GM12878 (cell line): ENCODE measurements at regions not wholly inside any gene's neighbourhood (a gene's known extent, or its start where the extent isn't known, plus 50 kb on each side); places are given as distances from the start of the nearest gene placed in this dataset.

Experiments used
- ATAC-seq: fragments of 200-7000 bp; cut with Tn5 transposase; 3 replicates; pipeline ENCODE4 v1.9.1; 2020; ENCODE audit warnings: mild to moderate bottlenecking, moderate library complexity
- BruUV-seq: library from RNA; stranded (reverse); fragments of 400-500 nt; replicated peaks from 2 replicates; lab custom pipeline; 2021; lab: Mats Ljungman, UMichigan
- CTCF ChIA-PET: fragments of 300-600 bp; sonication (Branson Sonifier 250); formaldehyde crosslinking; extraction: SDS; loops from one replicate; lab custom pipeline; 2021; ENCODE audit warnings: inconsistent platforms; lab: Yijun Ruan, JAX
- POLR2A ChIA-PET: fragments of 350-600 bp; formaldehyde crosslinking; extraction: SDS; loops from one replicate; lab custom pipeline; 2021; ENCODE audit warnings: inconsistent platforms; lab: Charles Lee
- RAD21 ChIA-PET: fragments of 300-600 bp; sonication (Branson Sonifier 250); formaldehyde crosslinking; loops from one replicate; lab custom pipeline; 2023; ENCODE audit warnings: antibody characterized with exemption; ENCODE audit not compliant: unreplicated experiment; lab: Charles Lee
- SMC1A ChIA-PET: fragments of 300-600 bp; sonication (Branson Sonifier 250); formaldehyde crosslinking; loops from one replicate; lab custom pipeline; 2023; ENCODE audit not compliant: unreplicated experiment, uncharacterized antibody; lab: Charles Lee
- DNase-seq: peaks from one replicate; pipeline ENCODE4 v3.0.0-alpha.2; 2011; ENCODE audit warnings: low read depth, low spot score
- FAIRE-seq: peaks from 3 replicates; lab custom pipeline; 2011; peaks lifted over from hg19 to GRCh38; lab: Jason Lieb, UNC
- H2AFZ ChIP-seq: 2 replicates; pipeline ENCODE4 v1.6.0; 2011; ENCODE audit warnings: low read depth, low read length, control low read depth; ENCODE audit not compliant: control insufficient read depth
- H3K27ac ChIP-seq: 2 replicates; pipeline ENCODE4 v1.5.1; 2011; ENCODE audit warnings: control low read depth; ENCODE audit not compliant: control insufficient read depth, insufficient read depth
- H3K27me3 ChIP-seq, 2 experiments: replicated peaks in 1 of 2; 2 replicates each; pipeline versions ENCODE4 v1.6.0 to v1.6.1; 2011; ENCODE audit warnings: low read length in 1 of 2; ENCODE audit not compliant: control insufficient read depth in 2 of 2, insufficient read depth in 2 of 2
- H3K36me3 ChIP-seq, 2 experiments: 2 replicates each; pipeline ENCODE4 v1.5.1; 2011; ENCODE audit warnings: low read length in 1 of 2; ENCODE audit not compliant: control insufficient read depth in 2 of 2, insufficient read depth in 2 of 2
- H3K4me1 ChIP-seq: 2 replicates; pipeline ENCODE4 v1.6.1; 2011; ENCODE audit warnings: mild to moderate bottlenecking, low read length, moderate library complexity, mixed read lengths; ENCODE audit not compliant: control insufficient read depth, insufficient read depth
- H3K4me2 ChIP-seq: 2 replicates; pipeline ENCODE4 v1.6.0; 2011; ENCODE audit warnings: control low read depth; ENCODE audit not compliant: control insufficient read depth, insufficient read depth
- H3K4me3 ChIP-seq: fragments of 200-600 bp; sonication (generic); 2 replicates; pipeline ENCODE4 v1.5.1; 2016
- H3K79me2 ChIP-seq: 2 replicates; pipeline ENCODE4 v1.6.0; 2011; ENCODE audit warnings: low read length; ENCODE audit not compliant: control insufficient read depth, insufficient read depth
- H3K9ac ChIP-seq: 2 replicates; pipeline ENCODE4 v1.8.0; 2011; ENCODE audit warnings: low read length, control low read depth, mixed read lengths; ENCODE audit not compliant: control insufficient read depth, insufficient read depth
- H3K9me3 ChIP-seq: replicated peaks from 3 replicates; pipeline ENCODE4 v1.5.1; 2011; ENCODE audit warnings: mild to moderate bottlenecking, low read length; ENCODE audit not compliant: control insufficient read depth, insufficient read depth
- H4K20me1 ChIP-seq: 2 replicates; pipeline ENCODE4 v1.6.0; 2011; ENCODE audit not compliant: control insufficient read depth, insufficient read depth
- ATF7 ChIP-seq: fragments of 450-650 bp; IDR thresholded peaks from 2 replicates; pipeline ENCODE4 v1.6.1; 2016; ENCODE audit warnings: low read depth, mild to moderate bottlenecking
- BHLHE40 ChIP-seq, 2 experiments: fragments of 450-650 bp in 1 of 2; IDR thresholded peaks; 2 replicates each; pipeline ENCODE4 v1.6.1; 2011 to 2017; ENCODE audit warnings: low read depth in 2 of 2, borderline replicate concordance in 1 of 2, improper control_type of control experiment in 1 of 2, low read length in 1 of 2, mild to moderate bottlenecking in 1 of 2
- CBX5 ChIP-seq: sonication (generic); IDR thresholded peaks from 2 replicates; pipeline ENCODE4 v1.6.1; 2016; ENCODE audit warnings: low read depth, moderate library complexity, mild to moderate bottlenecking, inconsistent platforms
- CEBPB ChIP-seq, 2 experiments: fragments of 150-350 bp in 1 of 2; IDR thresholded peaks; 2 replicates each; pipeline ENCODE4 v1.6.1; 2012 to 2014; ENCODE audit warnings: low read depth in 2 of 2, low read length in 2 of 2, borderline replicate concordance in 1 of 2, inconsistent platforms in 1 of 2
- HCFC1 ChIP-seq: fragments of 150-350 bp; IDR thresholded peaks from 2 replicates; pipeline ENCODE4 v1.6.1; 2014; ENCODE audit warnings: low read length
- HDAC2 ChIP-seq: fragments of 200-600 bp; sonication (generic); IDR thresholded peaks from 2 replicates; pipeline ENCODE4 v1.6.1; 2017
- JUNB ChIP-seq: IDR thresholded peaks from 2 replicates; pipeline ENCODE4 v1.6.1; 2016; ENCODE audit warnings: antibody characterized with exemption, mild to moderate bottlenecking
- JUND ChIP-seq: IDR thresholded peaks from 2 replicates; pipeline ENCODE4 v1.6.1; 2012; ENCODE audit warnings: low read depth, mild to moderate bottlenecking, low read length, improper control_type of control experiment, moderate library complexity
- MTA3 ChIP-seq: IDR thresholded peaks from 2 replicates; pipeline ENCODE4 v1.6.1; 2012; ENCODE audit warnings: low read length, inconsistent platforms, borderline replicate concordance
- MYB ChIP-seq: fragments of 150-350 bp; IDR thresholded peaks from 2 replicates; pipeline ENCODE4 v1.6.1; 2014; ENCODE audit warnings: mild to moderate bottlenecking, low read depth, low read length, borderline replicate concordance
- MYC ChIP-seq: IDR thresholded peaks from 2 replicates; pipeline ENCODE4 v1.6.1; 2011; ENCODE audit warnings: mild to moderate bottlenecking, low read length, moderate library complexity, inconsistent platforms; ENCODE audit not compliant: insufficient read depth, insufficient replicate concordance, insufficient read length, severe bottlenecking
- RCOR1 ChIP-seq: conservative IDR thresholded peaks from 2 replicates; pipeline ENCODE4 v1.6.1; 2012; ENCODE audit warnings: low read depth, low read length, improper control_type of control experiment
- RELA ChIP-seq: fragments of 450-650 bp; IDR thresholded peaks from 2 replicates; pipeline ENCODE4 v1.8.0; 2014; ENCODE audit warnings: borderline replicate concordance; ENCODE audit not compliant: partially characterized antibody
- SMAD5 ChIP-seq: IDR thresholded peaks from 2 replicates; pipeline ENCODE4 v1.6.1; 2016; ENCODE audit warnings: antibody characterized with exemption, low read depth
- SREBF2 ChIP-seq: IDR thresholded peaks from 2 replicates; pipeline ENCODE4 v1.6.1; 2012; ENCODE audit warnings: mild to moderate bottlenecking, low read length
- WGBS: methylation state at CpG from one replicate; pipeline ENCODE4 v1.1.6; 2016; ENCODE audit warnings: low lambda C conversion rate; ENCODE audit not compliant: insufficient replicate concordance, insufficient coverage; ENCODE audit errors: missing lambda C conversion rate; 5-methylcytosine and 5-hydroxymethylcytosine counted together
- in situ Hi-C: fragments of 300-500 bp; cut with MboI; formaldehyde crosslinking; loops from 9 replicates; pipeline ENCODE4 v1.14.3; 2018; ENCODE audit warnings: mixed read lengths
- intact Hi-C: fragments of 100-400 bp; cut with micrococcal nuclease; formaldehyde crosslinking; loops from one replicate; pipeline ENCODE4 v1.14.2; 2022; ENCODE audit not compliant: unreplicated experiment
- TF ChIP-seq, protein P1 (sequence below): fragments of 450-650 bp; IDR thresholded peaks from 2 replicates; pipeline ENCODE4 v1.6.1; 2016; ENCODE audit warnings: mild to moderate bottlenecking
- TF ChIP-seq, protein P2 (sequence below): fragments of 450-650 bp; IDR thresholded peaks from 2 replicates; pipeline ENCODE4 v1.6.1; 2017; ENCODE audit warnings: mild to moderate bottlenecking, low read depth, inconsistent platforms; ENCODE audit not compliant: poor library complexity, severe bottlenecking
- TF ChIP-seq, protein P3 (sequence below): IDR thresholded peaks from 2 replicates; pipeline ENCODE4 v1.6.1; 2012; ENCODE audit warnings: mild to moderate bottlenecking, low read depth, low read length

DNA sequence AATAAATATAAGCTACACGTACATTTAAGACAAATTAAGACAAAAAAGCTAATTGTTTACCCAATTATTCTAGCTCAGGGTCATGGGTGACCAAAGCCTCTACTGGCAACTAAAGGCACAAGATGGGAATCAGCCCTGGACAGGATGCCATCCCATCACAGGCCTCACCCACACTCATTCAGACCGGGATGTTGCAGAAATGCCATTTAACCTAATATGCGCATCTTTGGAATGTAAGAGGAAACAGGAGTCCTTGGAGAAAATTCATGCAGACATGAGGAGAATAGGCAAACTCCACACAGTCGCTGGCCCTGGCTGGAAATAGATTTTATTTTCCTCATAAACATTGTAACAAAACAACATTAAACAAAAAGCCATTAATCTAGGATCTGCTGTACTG is 2003.8 kb upstream of the CDH9 start:
- SMC1A ChIA-PET: interaction anchor here (0.9 kb wide), 1 partner anchor 56 kb away, joined by 5 read pairs; no protein-coding TSS in a partner anchor
- TF ChIP-seq RELA (no peak), SREBF2 (no peak), SMAD5 (no peak), HDAC2 (no peak), BHLHE40 (IDR thresholded peaks at IDR 0.05; ENCODE audit: borderline replicate concordance in 1 of 2, low read depth in 2 of 2, low read length in 1 of 2) (no peak), CBX5 (no peak), JUNB (no peak), MYC (no peak), RCOR1 (no peak), MYB (no peak), HCFC1 (no peak), JUND (no peak), MTA3 (no peak), CEBPB (IDR thresholded peaks at IDR 0.05; ENCODE audit: borderline replicate concordance in 1 of 2, low read depth in 2 of 2, low read length in 2 of 2) (no peak), ATF7 (no peak)
- TF ChIP-seq, protein P1, sequence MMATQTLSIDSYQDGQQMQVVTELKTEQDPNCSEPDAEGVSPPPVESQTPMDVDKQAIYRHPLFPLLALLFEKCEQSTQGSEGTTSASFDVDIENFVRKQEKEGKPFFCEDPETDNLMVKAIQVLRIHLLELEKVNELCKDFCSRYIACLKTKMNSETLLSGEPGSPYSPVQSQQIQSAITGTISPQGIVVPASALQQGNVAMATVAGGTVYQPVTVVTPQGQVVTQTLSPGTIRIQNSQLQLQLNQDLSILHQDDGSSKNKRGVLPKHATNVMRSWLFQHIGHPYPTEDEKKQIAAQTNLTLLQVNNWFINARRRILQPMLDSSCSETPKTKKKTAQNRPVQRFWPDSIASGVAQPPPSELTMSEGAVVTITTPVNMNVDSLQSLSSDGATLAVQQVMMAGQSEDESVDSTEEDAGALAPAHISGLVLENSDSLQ: no peak
- TF ChIP-seq, protein P2, sequence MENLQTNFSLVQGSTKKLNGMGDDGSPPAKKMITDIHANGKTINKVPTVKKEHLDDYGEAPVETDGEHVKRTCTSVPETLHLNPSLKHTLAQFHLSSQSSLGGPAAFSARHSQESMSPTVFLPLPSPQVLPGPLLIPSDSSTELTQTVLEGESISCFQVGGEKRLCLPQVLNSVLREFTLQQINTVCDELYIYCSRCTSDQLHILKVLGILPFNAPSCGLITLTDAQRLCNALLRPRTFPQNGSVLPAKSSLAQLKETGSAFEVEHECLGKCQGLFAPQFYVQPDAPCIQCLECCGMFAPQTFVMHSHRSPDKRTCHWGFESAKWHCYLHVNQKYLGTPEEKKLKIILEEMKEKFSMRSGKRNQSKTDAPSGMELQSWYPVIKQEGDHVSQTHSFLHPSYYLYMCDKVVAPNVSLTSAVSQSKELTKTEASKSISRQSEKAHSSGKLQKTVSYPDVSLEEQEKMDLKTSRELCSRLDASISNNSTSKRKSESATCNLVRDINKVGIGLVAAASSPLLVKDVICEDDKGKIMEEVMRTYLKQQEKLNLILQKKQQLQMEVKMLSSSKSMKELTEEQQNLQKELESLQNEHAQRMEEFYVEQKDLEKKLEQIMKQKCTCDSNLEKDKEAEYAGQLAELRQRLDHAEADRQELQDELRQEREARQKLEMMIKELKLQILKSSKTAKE: no peak
- TF ChIP-seq, protein P3, sequence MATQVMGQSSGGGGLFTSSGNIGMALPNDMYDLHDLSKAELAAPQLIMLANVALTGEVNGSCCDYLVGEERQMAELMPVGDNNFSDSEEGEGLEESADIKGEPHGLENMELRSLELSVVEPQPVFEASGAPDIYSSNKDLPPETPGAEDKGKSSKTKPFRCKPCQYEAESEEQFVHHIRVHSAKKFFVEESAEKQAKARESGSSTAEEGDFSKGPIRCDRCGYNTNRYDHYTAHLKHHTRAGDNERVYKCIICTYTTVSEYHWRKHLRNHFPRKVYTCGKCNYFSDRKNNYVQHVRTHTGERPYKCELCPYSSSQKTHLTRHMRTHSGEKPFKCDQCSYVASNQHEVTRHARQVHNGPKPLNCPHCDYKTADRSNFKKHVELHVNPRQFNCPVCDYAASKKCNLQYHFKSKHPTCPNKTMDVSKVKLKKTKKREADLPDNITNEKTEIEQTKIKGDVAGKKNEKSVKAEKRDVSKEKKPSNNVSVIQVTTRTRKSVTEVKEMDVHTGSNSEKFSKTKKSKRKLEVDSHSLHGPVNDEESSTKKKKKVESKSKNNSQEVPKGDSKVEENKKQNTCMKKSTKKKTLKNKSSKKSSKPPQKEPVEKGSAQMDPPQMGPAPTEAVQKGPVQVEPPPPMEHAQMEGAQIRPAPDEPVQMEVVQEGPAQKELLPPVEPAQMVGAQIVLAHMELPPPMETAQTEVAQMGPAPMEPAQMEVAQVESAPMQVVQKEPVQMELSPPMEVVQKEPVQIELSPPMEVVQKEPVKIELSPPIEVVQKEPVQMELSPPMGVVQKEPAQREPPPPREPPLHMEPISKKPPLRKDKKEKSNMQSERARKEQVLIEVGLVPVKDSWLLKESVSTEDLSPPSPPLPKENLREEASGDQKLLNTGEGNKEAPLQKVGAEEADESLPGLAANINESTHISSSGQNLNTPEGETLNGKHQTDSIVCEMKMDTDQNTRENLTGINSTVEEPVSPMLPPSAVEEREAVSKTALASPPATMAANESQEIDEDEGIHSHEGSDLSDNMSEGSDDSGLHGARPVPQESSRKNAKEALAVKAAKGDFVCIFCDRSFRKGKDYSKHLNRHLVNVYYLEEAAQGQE: no peak

More for the DNA sequence above, 2003.8 kb upstream of the CDH9 start:
- in situ Hi-C loops: no loop called here
- Histone ChIP-seq H3K36me3 (no peaks in the 10 kb centered on the region), H3K27ac (no peak overlapping the region), H3K4me3 (no peak overlapping the region), H3K9me3 (no peaks in the 10 kb centered on the region), H3K79me2 (no peaks in the 10 kb centered on the region), H2AFZ (no peak overlapping the region), H3K27me3 (no peaks in the 10 kb centered on the region), H3K4me2 (no peak overlapping the region), H3K9ac (no peak overlapping the region), H4K20me1 (no peaks in the 10 kb centered on the region), H3K4me1 (no peaks in the 10 kb centered on the region)
- ChIA-PET RAD21 (no interaction called here), CTCF (no interaction called here), POLR2A (interaction anchor here (0.5 kb wide), 1 partner anchor 126 kb away, joined by 4 read pairs; no protein-coding TSS in a partner anchor)
- intact Hi-C loops: no loop called here
- DNase-seq (no peak), ATAC-seq (no peak), FAIRE-seq (no peak)
- BruUV-seq: no TSS peak
- 34% methylated on average over 4 of the region's 4 CpGs for WGBS
